Thyroid gland (tissue), 4 donors: ENCODE measurements at regions not wholly inside any gene's neighbourhood (a gene's known extent, or its start where the extent isn't known, plus 50 kb on each side); places are given as distances from the start of the nearest gene placed in this dataset.

Experiments used
- DNase-seq, 2 donors: peaks; one replicate each; pipeline ENCODE4 v3.0.0-alpha.2; 2019
- H3K27ac ChIP-seq, 3 donors: fragments of 200-600 bp; sonication (generic); 1 replicate in 2 of 3; 2 replicates in 1 of 3; pipeline ENCODE4 v1.5.1; 2016 to 2019; ENCODE audit warnings: mild to moderate bottlenecking in 1 of 3, moderate library complexity in 1 of 3
- H3K27me3 ChIP-seq: fragments of 200-600 bp; sonication (generic); one replicate; pipeline ENCODE4 v1.5.1; 2019
- H3K36me3 ChIP-seq, 2 donors: fragments of 200-600 bp; sonication (generic); one replicate each; pipeline ENCODE4 v1.5.1; 2016 to 2019
- H3K4me1 ChIP-seq, 2 donors: fragments of 200-600 bp; sonication (generic); one replicate each; pipeline ENCODE4 v1.5.1; 2017 to 2019
- H3K4me3 ChIP-seq, 3 donors: fragments of 200-600 bp; sonication (generic); replicated peaks in 1 of 3; 1 replicate in 2 of 3; 2 replicates in 1 of 3; pipeline ENCODE4 v1.5.1; 2016; ENCODE audit warnings: mild to moderate bottlenecking in 1 of 3
- H3K9me3 ChIP-seq: fragments of 200-600 bp; sonication (generic); one replicate; pipeline ENCODE4 v1.5.1; 2017
- POLR2A ChIP-seq, 2 donors: fragments of 450-650 bp; IDR thresholded peaks; one replicate each; pipeline ENCODE4 v1.6.1; 2017; ENCODE audit warnings: antibody characterized with exemption in 2 of 2, mild to moderate bottlenecking in 2 of 2, moderate library complexity in 1 of 2
- WGBS, 2 donors: methylation state at CpG; one replicate each; pipeline ENCODE4 v1.1.5; 2017; 5-methylcytosine and 5-hydroxymethylcytosine counted together
- intact Hi-C: fragments of 100-400 bp; cut with DNase I; formaldehyde crosslinking; loops from one replicate; pipeline ENCODE4 v1.15.1; 2023
- TF ChIP-seq, protein P1 (sequence below), 6 experiments: fragments of 200-600 bp in 3 of 6; fragments of 450-650 bp in 3 of 6; sonication (generic) in 3 of 6; IDR thresholded peaks; one replicate each; pipeline ENCODE4 v1.5.1; 2016 to 2019; ENCODE audit warnings: antibody characterized with exemption in 6 of 6, mild to moderate bottlenecking in 2 of 6, inconsistent platforms in 1 of 6, moderate library complexity in 1 of 6

GRCh38 chr1:73639494-73639893 is 558.5 kb downstream of the LRRIQ3 start:
- H3K4me3 ChIP-seq: no peak overlapping the region
- intact Hi-C loops: no loop called here

GRCh38 chr1:73637264-73637663 is 560.7 kb downstream of the LRRIQ3 start:
- Histone ChIP-seq H3K4me3 (no peak overlapping the region), H3K27ac (no peak overlapping the region), H3K9me3 (no peaks in the 10 kb centered on the region), H3K4me1 (no peaks in the 10 kb centered on the region), H3K27me3 (no peaks in the 10 kb centered on the region), H3K36me3 (no peaks in the 10 kb centered on the region)
- TF ChIP-seq, protein P1, sequence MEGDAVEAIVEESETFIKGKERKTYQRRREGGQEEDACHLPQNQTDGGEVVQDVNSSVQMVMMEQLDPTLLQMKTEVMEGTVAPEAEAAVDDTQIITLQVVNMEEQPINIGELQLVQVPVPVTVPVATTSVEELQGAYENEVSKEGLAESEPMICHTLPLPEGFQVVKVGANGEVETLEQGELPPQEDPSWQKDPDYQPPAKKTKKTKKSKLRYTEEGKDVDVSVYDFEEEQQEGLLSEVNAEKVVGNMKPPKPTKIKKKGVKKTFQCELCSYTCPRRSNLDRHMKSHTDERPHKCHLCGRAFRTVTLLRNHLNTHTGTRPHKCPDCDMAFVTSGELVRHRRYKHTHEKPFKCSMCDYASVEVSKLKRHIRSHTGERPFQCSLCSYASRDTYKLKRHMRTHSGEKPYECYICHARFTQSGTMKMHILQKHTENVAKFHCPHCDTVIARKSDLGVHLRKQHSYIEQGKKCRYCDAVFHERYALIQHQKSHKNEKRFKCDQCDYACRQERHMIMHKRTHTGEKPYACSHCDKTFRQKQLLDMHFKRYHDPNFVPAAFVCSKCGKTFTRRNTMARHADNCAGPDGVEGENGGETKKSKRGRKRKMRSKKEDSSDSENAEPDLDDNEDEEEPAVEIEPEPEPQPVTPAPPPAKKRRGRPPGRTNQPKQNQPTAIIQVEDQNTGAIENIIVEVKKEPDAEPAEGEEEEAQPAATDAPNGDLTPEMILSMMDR (IDR thresholded peaks at IDR 0.05): no peak
- TF ChIP-seq POLR2A (IDR thresholded peaks at IDR 0.05): no peak
- intact Hi-C loops: no loop called here
- 74 to 91% methylated on average over 2 of the region's 2 CpGs for WGBS, 2 donors
- no peak for DNase-seq

More at GRCh38 chr1:73639494-73639893, 558.5 kb downstream of the LRRIQ3 start:
- no peak for TF ChIP-seq POLR2A (IDR thresholded peaks at IDR 0.05)
- TF ChIP-seq, protein P1 (IDR thresholded peaks at IDR 0.05): no peak
- 93 to 95% methylated on average over 5 of the region's 5 CpGs for WGBS, 2 donors
- Histone ChIP-seq H3K4me1 (no peaks in the 10 kb centered on the region), H3K27me3 (no peaks in the 10 kb centered on the region), H3K9me3 (no peaks in the 10 kb centered on the region), H3K36me3 (no peaks in the 10 kb centered on the region), H3K27ac (no peak overlapping the region)
- no peak for DNase-seq

- no peaks in the 10 kb centered on the region for H3K36me3 ChIP-seq
- TF ChIP-seq, protein P1 (IDR thresholded peaks at IDR 0.05): no peak
- no peak for TF ChIP-seq POLR2A (IDR thresholded peaks at IDR 0.05)
- no peak overlapping the region for H3K4me3 ChIP-seq
- WGBS, 2 donors: 78 to 91% methylated on average over 3 of the region's 3 CpGs
- no peak overlapping the region for H3K27ac ChIP-seq
- H3K9me3 ChIP-seq: no peaks in the 10 kb centered on the region
- no peaks in the 10 kb centered on the region for H3K27me3 ChIP-seq
- H3K4me1 ChIP-seq: peaks cover 5 to 8% of the 10 kb centered on the region in 2 donors
- intact Hi-C loops: no loop called here
- no peak for DNase-seq
These were observed 563.0 kb downstream of the LRRIQ3 start for GRCh38 chr1:73635021-73635420.

GRCh38 chr1:73627723-73628122 is 570.3 kb downstream of the LRRIQ3 start:
- TF ChIP-seq, protein P1 (IDR thresholded peaks at IDR 0.05): no peak
- no peak for TF ChIP-seq POLR2A (IDR thresholded peaks at IDR 0.05)
- peaks cover 30 to 42% of the 10 kb centered on the region in 2 donors for H3K4me1 ChIP-seq
- no peak for DNase-seq
- no peaks in the 10 kb centered on the region for H3K36me3 ChIP-seq
- intact Hi-C loops: no loop called here
- H3K9me3 ChIP-seq: no peaks in the 10 kb centered on the region
- no peaks in the 10 kb centered on the region for H3K27me3 ChIP-seq
- no peak overlapping the region for H3K27ac ChIP-seq
- no peak overlapping the region for H3K4me3 ChIP-seq

GRCh38 chr1:73626326-73626725 is 571.6 kb downstream of the LRRIQ3 start:
- Histone ChIP-seq H3K27ac (no peak overlapping the region), H3K9me3 (no peaks in the 10 kb centered on the region), H3K27me3 (no peaks in the 10 kb centered on the region), H3K4me3 (no peak overlapping the region), H3K36me3 (no peaks in the 10 kb centered on the region), H3K4me1 (peaks cover 31 to 43% of the 10 kb centered on the region in 2 donors)
- intact Hi-C loops: no loop called here
- no peak for DNase-seq
- TF ChIP-seq, protein P1 (IDR thresholded peaks at IDR 0.05): no peak
- TF ChIP-seq POLR2A (IDR thresholded peaks at IDR 0.05): no peak
- WGBS, 2 donors: 71 to 83% methylated on average over 1 of the region's 1 CpG
